Endothelial cell of umbilical vein (primary cell): ENCODE measurements at regions not wholly inside any gene's neighbourhood (a gene's known extent, or its start where the extent isn't known, plus 50 kb on each side); places are given as distances from the start of the nearest gene placed in this dataset.

Experiments
- POLR2AphosphoS5 ChIP-seq: IDR thresholded peaks from 2 replicates; pipeline ENCODE4 v1.6.1; 2012; ENCODE audit warnings: low read depth, mild to moderate bottlenecking, control low read depth, low read length, moderate library complexity; ENCODE audit not compliant: insufficient read depth
- TF ChIP-seq, protein P1 (sequence below), 2 donors: IDR thresholded peaks; 1 replicate in 1 of 2; 2 replicates in 1 of 2; pipeline ENCODE4 v1.5.1; 2011; ENCODE audit warnings: low read length in 2 of 2, mild to moderate bottlenecking in 2 of 2, moderate library complexity in 2 of 2, control low read depth in 1 of 2, inconsistent platforms in 1 of 2, low read depth in 1 of 2; ENCODE audit not compliant: insufficient read depth in 1 of 2; ENCODE audit errors: extremely low read depth in 1 of 2

DNA sequence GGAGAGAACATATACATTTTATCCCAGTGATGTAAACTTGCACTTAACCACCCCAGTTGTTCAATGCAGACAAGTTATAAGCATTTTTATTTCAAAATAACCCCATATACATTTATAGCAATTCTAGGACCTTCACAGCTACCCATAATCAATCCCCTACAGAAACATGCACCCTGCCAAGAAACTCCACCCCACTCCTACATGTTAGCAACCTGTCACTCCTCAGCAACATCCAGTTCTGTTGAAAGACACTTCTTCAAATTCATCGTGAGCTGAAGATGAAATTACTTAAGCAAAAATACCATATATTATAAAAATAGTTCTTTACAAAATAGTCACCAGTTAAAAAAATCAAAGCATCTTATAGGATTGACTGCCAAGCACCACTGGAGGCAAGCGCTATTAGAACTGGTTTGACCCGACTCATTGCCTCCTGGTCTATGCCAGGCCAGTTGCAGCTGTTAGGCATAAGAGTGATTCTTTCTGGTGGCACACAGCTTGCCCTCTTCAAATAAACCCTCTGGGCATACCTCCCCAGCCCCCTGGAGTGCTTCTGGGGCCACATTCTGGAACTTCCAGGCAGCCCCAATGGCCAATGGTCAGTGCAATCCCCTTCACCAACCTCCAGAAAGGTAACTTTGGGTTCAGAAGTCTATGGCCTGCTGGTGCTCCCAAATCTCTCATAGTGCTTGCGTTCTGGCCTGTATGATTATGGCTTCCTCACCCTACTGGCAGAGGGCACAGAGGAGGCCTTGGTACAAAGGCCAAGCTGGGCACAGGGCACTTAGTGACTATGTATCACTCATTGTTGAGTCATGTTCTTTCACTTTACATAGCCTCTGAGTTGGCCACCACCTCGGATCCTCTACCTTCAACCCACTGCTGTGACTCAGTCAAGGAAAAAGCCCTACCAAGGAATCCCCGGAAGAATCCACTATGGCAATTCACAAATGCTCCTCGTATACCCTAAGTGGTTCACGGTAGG lies 72.2 kb upstream of the RALGPS2 start:
- TF ChIP-seq, protein P1, sequence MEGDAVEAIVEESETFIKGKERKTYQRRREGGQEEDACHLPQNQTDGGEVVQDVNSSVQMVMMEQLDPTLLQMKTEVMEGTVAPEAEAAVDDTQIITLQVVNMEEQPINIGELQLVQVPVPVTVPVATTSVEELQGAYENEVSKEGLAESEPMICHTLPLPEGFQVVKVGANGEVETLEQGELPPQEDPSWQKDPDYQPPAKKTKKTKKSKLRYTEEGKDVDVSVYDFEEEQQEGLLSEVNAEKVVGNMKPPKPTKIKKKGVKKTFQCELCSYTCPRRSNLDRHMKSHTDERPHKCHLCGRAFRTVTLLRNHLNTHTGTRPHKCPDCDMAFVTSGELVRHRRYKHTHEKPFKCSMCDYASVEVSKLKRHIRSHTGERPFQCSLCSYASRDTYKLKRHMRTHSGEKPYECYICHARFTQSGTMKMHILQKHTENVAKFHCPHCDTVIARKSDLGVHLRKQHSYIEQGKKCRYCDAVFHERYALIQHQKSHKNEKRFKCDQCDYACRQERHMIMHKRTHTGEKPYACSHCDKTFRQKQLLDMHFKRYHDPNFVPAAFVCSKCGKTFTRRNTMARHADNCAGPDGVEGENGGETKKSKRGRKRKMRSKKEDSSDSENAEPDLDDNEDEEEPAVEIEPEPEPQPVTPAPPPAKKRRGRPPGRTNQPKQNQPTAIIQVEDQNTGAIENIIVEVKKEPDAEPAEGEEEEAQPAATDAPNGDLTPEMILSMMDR (IDR thresholded peaks at IDR 0.05; ENCODE audit: extremely low read depth in 1 of 2, insufficient read depth in 1 of 2, low read depth in 1 of 2, low read length in 2 of 2) = no peak
- no peak for TF ChIP-seq POLR2AphosphoS5
